ENCODE measurements at regions not wholly inside any gene's neighbourhood (a gene's known extent, or its start where the extent isn't known, plus 50 kb on each side); places are given as distances from the start of the nearest gene placed in this dataset.

DNA sequence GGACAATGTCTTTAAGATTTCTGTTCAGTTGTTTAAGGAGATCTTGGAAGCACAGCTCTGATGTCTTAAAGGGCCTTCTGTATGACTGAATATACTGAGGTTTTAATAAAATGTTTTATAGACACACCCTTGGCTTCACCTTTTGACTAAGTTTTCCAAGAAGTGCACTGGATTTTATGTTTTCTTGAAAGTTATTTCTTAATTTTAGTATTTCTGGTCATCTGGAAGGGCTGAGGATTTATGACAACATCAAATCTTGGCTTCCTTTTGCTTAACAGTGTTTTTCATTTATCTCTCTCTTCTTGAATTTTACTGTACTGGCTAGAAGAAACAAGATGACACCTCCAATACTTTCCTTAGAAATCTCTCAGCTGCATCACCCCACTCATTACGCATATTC is 2423.4 kb downstream of the LRRC4C start:
- TF ChIP-seq POLR2A (IDR thresholded peaks at IDR 0.05; ENCODE audit: borderline replicate concordance, extremely low read depth, insufficient read depth, insufficient read length) (no peak), JUND (IDR thresholded peaks at IDR 0.05) (no peak), EGR1 (IDR thresholded peaks at IDR 0.05; ENCODE audit: low read depth) (no peak), SP1 (IDR thresholded peaks at IDR 0.05; ENCODE audit: low read depth) (no peak), ZNF274 (IDR thresholded peaks at IDR 0.05; ENCODE audit: low read depth, low read length) (no peak), POLR2AphosphoS5 (IDR thresholded peaks at IDR 0.05; ENCODE audit: low read depth, low read length) (no peak), CEBPB (IDR thresholded peaks at IDR 0.05; ENCODE audit: low read depth) (no peak), YY1 (IDR thresholded peaks at IDR 0.05; ENCODE audit: extremely low read depth, insufficient replicate concordance, low read depth, low read length) (no peak)
- TF ChIP-seq, protein P1, sequence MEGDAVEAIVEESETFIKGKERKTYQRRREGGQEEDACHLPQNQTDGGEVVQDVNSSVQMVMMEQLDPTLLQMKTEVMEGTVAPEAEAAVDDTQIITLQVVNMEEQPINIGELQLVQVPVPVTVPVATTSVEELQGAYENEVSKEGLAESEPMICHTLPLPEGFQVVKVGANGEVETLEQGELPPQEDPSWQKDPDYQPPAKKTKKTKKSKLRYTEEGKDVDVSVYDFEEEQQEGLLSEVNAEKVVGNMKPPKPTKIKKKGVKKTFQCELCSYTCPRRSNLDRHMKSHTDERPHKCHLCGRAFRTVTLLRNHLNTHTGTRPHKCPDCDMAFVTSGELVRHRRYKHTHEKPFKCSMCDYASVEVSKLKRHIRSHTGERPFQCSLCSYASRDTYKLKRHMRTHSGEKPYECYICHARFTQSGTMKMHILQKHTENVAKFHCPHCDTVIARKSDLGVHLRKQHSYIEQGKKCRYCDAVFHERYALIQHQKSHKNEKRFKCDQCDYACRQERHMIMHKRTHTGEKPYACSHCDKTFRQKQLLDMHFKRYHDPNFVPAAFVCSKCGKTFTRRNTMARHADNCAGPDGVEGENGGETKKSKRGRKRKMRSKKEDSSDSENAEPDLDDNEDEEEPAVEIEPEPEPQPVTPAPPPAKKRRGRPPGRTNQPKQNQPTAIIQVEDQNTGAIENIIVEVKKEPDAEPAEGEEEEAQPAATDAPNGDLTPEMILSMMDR (IDR thresholded peaks at IDR 0.05 in 2 of 3, conservative IDR thresholded peaks at IDR 0.05 in 1 of 3; ENCODE audit: borderline replicate concordance in 1 of 3, insufficient read depth in 1 of 3, low read depth in 2 of 3, low read length in 2 of 3) = no peak
